Activated naive CD8-positive, alpha-beta T cell (primary cell): ENCODE measurements at regions not wholly inside any gene's neighbourhood (a gene's known extent, or its start where the extent isn't known, plus 50 kb on each side); places are given as distances from the start of the nearest gene placed in this dataset.

ENCODE experiments used
- H3K27ac Mint-ChIP-seq: one replicate; pipeline ENCODE4 v1.8.0; 2021; ENCODE audit warnings: mixed read lengths
- H3K27me3 Mint-ChIP-seq: one replicate; pipeline ENCODE4 v1.8.0; 2021; ENCODE audit warnings: mixed read lengths
- H3K36me3 Mint-ChIP-seq: one replicate; pipeline ENCODE4 v1.8.0; 2021; ENCODE audit warnings: mixed read lengths
- H3K4me1 Mint-ChIP-seq: one replicate; pipeline ENCODE4 v1.8.0; 2021; ENCODE audit warnings: low read depth, mixed read lengths
- H3K4me3 Mint-ChIP-seq: one replicate; pipeline ENCODE4 v1.8.0; 2021; ENCODE audit warnings: mild to moderate bottlenecking, mixed read lengths
- H3K9me3 Mint-ChIP-seq: one replicate; pipeline ENCODE4 v1.8.0; 2021; ENCODE audit warnings: low read depth, mixed read lengths

- Mint-ChIP-seq H3K4me1 (no peaks in the 10 kb centered on the region), H3K4me3 (no peak overlapping the region), H3K9me3 (no peaks in the 10 kb centered on the region), H3K36me3 (no peaks in the 10 kb centered on the region), H3K27ac (no peak overlapping the region), H3K27me3 (no peaks in the 10 kb centered on the region)
Measured at GRCh38 chr5:89721931-89722330, 687.6 kb downstream of the CETN3 start.

DNA sequence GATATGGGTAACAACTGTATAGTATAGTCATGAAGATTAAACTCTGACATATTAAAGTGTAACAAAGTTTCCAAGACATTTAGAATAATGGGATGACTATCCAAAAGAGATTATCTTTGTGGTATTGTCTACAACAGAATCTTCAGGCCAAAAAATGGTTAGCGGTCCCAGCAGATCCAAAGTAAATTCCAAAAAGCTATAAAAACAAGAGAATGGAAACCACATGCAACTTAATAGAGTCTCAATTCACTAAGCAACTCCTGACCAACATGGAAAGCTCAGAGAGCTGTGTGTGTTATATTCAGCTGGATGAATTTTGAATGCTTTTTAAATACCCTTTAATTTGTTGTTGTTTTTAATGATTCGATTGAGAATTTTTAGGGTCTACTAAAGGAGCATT lies 688.2 kb downstream of the CETN3 start:
- Mint-ChIP-seq H3K9me3 (no peaks in the 10 kb centered on the region), H3K36me3 (no peaks in the 10 kb centered on the region), H3K27me3 (no peaks in the 10 kb centered on the region), H3K4me1 (no peaks in the 10 kb centered on the region), H3K27ac (no peak overlapping the region), H3K4me3 (no peak overlapping the region)

DNA sequence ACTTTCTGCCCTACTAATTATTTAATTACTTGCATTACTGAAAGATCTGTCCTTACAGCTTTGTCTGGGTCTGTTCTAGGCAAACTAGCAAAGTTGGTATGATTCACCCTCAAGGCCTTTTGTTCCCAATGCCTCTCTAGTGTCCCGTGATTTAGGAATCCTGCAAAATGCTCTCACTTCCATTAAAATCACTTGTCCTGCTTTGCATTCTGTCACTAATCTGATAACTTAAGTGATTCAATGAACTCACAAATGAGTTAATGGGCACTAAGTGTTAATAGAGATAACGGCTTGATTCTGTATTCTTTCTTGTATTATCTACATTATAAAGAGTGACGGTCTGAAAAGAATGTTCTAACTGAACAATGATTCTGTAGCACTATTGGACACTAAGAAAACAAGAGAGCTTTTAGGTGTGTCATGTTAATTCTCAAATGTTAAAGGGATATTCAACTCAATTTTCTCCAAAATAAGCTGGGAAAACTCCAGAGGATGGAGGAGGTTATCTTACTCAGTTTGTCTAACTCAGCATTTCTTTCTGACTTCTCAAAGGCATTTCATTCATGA lies 697.3 kb downstream of the CETN3 start:
- peaks cover 2% of the 10 kb centered on the region for H3K27me3 Mint-ChIP-seq
- H3K4me1 Mint-ChIP-seq = no peaks in the 10 kb centered on the region
- H3K36me3 Mint-ChIP-seq = no peaks in the 10 kb centered on the region
- no peak overlapping the region for H3K4me3 Mint-ChIP-seq
- no peaks in the 10 kb centered on the region for H3K9me3 Mint-ChIP-seq
- no peak overlapping the region for H3K27ac Mint-ChIP-seq

DNA sequence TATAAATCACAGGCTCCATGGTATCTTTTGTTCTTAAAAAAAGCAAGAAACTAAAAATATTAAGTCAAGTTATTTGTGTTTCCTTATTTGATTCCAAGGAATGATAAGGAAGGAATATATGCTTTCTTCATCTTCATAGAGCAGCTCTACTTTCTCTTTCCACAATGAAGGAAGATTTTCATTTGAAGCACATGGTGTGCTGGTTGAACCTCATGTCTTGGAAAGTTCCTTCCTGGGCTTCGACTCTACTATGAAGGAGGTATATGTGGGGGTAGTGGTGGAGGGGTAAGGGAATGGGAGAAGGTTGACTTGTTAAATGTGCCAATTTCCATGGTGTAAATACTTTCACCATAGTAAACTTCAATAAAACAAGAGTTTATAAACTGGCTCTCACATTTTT lies 698.0 kb downstream of the CETN3 start:
- no peak overlapping the region for H3K27ac Mint-ChIP-seq
- no peaks in the 10 kb centered on the region for H3K9me3 Mint-ChIP-seq
- H3K36me3 Mint-ChIP-seq = no peaks in the 10 kb centered on the region
- H3K4me3 Mint-ChIP-seq = no peak overlapping the region
- H3K4me1 Mint-ChIP-seq = no peaks in the 10 kb centered on the region
- H3K27me3 Mint-ChIP-seq = peaks cover 2% of the 10 kb centered on the region

DNA sequence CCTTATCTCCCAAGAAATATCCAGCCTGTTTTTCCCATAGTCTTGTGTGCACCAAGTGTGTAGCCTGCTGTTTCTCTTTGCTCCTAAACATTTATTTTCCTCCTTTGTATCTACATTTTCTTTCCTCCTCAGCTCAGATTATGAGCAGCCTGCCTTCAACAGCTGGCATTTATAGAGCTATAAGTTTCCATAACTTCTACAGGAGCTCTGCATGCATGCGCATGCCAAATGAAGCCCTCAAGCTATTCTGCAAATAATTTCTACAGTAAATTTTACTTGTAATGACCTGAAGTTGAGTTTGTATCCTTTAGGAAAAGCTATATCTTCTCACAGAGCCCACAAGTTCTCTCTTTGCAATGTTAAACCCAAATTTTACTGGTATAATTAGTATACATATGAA lies 699.5 kb downstream of the CETN3 start:
- H3K4me3 Mint-ChIP-seq = no peak overlapping the region
- H3K9me3 Mint-ChIP-seq = no peaks in the 10 kb centered on the region
- H3K4me1 Mint-ChIP-seq = no peaks in the 10 kb centered on the region
- H3K36me3 Mint-ChIP-seq = no peaks in the 10 kb centered on the region
- H3K27ac Mint-ChIP-seq = no peak overlapping the region
- H3K27me3 Mint-ChIP-seq = peaks cover 2% of the 10 kb centered on the region

- Mint-ChIP-seq H3K36me3 (no peaks in the 10 kb centered on the region), H3K27ac (no peak overlapping the region), H3K4me1 (no peaks in the 10 kb centered on the region), H3K4me3 (no peak overlapping the region), H3K9me3 (no peaks in the 10 kb centered on the region), H3K27me3 (peaks cover 2% of the 10 kb centered on the region)
Measured at GRCh38 chr5:89707891-89708290, 701.7 kb downstream of the CETN3 start.

DNA sequence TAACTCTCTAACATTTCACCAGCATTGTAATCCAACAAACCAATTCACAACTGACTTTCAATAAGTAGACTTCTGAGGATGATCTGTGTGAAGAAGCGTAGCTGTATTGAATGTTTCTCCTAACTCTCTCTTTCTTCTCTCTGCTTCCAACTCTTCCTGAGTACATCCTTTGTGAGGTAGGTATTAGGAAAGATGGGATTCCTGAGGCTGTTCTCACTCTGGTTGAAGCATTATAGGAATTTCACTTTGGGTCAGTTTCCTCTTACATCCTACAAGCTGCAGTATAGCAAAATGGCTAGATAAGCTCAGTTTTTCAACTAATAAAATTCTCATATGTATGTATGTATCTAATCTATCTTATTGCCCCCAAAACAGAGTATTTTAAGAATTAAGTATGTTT lies 702.8 kb downstream of the CETN3 start:
- Mint-ChIP-seq H3K9me3 (no peaks in the 10 kb centered on the region), H3K36me3 (no peaks in the 10 kb centered on the region), H3K27ac (no peak overlapping the region)

GRCh38 chr5:89703817-89704216 lies 705.7 kb downstream of the CETN3 start:
- Mint-ChIP-seq H3K27me3 (no peaks in the 10 kb centered on the region), H3K9me3 (no peaks in the 10 kb centered on the region), H3K36me3 (no peaks in the 10 kb centered on the region), H3K27ac (no peak overlapping the region), H3K4me1 (no peaks in the 10 kb centered on the region), H3K4me3 (no peak overlapping the region)

More for the DNA sequence above, 702.8 kb downstream of the CETN3 start:
- Mint-ChIP-seq H3K4me1 (no peaks in the 10 kb centered on the region), H3K4me3 (no peak overlapping the region), H3K27me3 (no peaks in the 10 kb centered on the region)

DNA sequence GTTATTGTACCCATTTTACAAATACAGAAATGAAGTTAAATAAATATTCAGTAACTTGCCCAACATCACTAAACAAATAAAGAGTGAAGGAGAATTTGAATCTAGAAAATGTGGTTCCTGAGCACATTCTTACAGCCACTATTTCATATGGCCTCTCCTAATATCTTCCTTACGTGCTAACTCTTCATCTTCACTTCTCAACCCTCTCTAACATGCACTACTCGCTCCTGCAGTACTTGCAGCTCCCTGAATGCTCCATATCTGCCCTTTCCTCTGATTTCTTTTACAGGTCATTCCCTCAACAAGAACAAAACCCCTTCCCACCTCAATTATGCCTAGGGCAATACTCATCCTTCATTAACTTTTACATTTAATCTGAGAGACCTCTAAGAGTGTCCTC lies 711.5 kb downstream of the CETN3 start:
- Mint-ChIP-seq H3K27me3 (no peaks in the 10 kb centered on the region), H3K4me1 (no peaks in the 10 kb centered on the region), H3K9me3 (peaks cover 6% of the 10 kb centered on the region), H3K27ac (no peak overlapping the region), H3K36me3 (no peaks in the 10 kb centered on the region), H3K4me3 (no peak overlapping the region)

GRCh38 chr5:89697581-89697980 lies 712.0 kb downstream of the CETN3 start:
- no peaks in the 10 kb centered on the region for H3K36me3 Mint-ChIP-seq
- H3K27me3 Mint-ChIP-seq = no peaks in the 10 kb centered on the region
- H3K27ac Mint-ChIP-seq = no peak overlapping the region
- H3K4me1 Mint-ChIP-seq = no peaks in the 10 kb centered on the region
- H3K9me3 Mint-ChIP-seq = peaks cover 6% of the 10 kb centered on the region
- no peak overlapping the region for H3K4me3 Mint-ChIP-seq

DNA sequence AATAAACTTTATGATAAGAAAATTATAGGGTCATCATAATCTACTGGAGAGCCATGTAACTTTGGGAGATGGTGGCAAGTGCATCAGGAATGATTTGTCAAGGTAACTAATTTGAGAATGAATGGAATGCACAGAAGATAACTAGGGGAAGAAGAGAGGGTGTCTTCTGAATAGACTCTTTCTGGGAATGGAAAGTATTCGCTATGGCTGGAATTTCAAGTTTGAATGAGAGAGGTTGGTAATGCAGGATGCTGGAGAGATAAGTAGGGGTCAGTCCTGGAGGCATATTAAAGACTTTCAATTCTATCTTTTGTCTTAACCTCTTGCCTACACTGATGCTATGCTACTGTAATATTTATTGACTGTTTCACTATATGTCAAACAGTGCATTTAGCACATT lies 714.2 kb downstream of the CETN3 start:
- H3K36me3 Mint-ChIP-seq = no peaks in the 10 kb centered on the region
- H3K4me3 Mint-ChIP-seq = no peak overlapping the region
- H3K4me1 Mint-ChIP-seq = no peaks in the 10 kb centered on the region
- H3K9me3 Mint-ChIP-seq = peaks cover 6% of the 10 kb centered on the region
- no peak overlapping the region for H3K27ac Mint-ChIP-seq
- H3K27me3 Mint-ChIP-seq = no peaks in the 10 kb centered on the region

DNA sequence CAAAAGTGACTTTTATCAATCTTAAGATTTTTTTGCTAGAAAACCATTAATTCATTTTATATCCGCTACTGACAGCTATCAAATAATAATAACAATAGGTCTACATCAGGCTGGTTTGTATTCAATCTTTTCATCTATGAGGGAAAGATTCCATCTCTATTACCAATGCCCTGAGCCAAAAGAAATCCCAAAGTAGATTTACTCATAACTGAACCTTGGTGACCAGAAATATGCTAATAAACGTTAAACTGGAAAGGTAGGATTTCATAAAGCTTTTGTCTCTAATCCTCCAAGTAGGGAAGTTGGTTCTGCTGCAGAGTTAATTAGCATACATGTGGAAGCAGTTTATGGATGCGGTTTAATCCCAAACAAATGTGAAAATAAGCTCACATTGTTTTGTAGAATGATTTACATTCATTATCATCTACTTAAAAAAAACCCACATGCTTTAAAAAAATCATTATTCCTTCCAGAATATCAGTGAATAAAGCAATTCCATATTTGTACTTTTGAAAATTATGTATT lies 715.5 kb downstream of the CETN3 start:
- Mint-ChIP-seq H3K36me3 (no peaks in the 10 kb centered on the region), H3K27ac (no peak overlapping the region), H3K27me3 (no peaks in the 10 kb centered on the region), H3K9me3 (peaks cover 6% of the 10 kb centered on the region), H3K4me3 (no peak overlapping the region), H3K4me1 (no peaks in the 10 kb centered on the region)

DNA sequence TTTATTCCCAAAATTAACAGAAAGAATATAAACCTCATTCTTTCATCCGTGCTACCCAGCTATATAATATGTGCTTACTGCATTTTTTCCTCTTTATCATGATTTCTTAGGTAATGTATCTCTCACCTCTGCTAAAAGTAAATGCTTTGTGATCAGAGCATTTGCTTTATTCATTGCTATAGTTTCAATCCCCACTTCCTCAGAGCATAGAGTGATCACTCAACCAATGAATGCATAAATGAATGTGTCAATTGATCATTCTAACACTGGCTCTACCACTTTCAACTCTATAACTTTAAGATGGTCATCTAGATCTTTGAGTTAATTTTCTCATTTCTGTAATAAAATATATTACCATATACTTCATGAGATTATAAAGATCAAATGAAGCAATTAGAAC lies 719.2 kb downstream of the CETN3 start:
- H3K36me3 Mint-ChIP-seq = no peaks in the 10 kb centered on the region
- no peaks in the 10 kb centered on the region for H3K4me1 Mint-ChIP-seq
- no peak overlapping the region for H3K4me3 Mint-ChIP-seq
- no peak overlapping the region for H3K27ac Mint-ChIP-seq
- no peaks in the 10 kb centered on the region for H3K9me3 Mint-ChIP-seq
- H3K27me3 Mint-ChIP-seq = no peaks in the 10 kb centered on the region

GRCh38 chr5:89686081-89686765 lies 723.3 kb downstream of the CETN3 start:
- no peaks in the 10 kb centered on the region for H3K4me1 Mint-ChIP-seq
- peaks cover 10% of the 10 kb centered on the region for H3K9me3 Mint-ChIP-seq
- H3K4me3 Mint-ChIP-seq = no peak overlapping the region
- no peaks in the 10 kb centered on the region for H3K27me3 Mint-ChIP-seq
- H3K36me3 Mint-ChIP-seq = no peaks in the 10 kb centered on the region
- H3K27ac Mint-ChIP-seq = no peak overlapping the region

DNA sequence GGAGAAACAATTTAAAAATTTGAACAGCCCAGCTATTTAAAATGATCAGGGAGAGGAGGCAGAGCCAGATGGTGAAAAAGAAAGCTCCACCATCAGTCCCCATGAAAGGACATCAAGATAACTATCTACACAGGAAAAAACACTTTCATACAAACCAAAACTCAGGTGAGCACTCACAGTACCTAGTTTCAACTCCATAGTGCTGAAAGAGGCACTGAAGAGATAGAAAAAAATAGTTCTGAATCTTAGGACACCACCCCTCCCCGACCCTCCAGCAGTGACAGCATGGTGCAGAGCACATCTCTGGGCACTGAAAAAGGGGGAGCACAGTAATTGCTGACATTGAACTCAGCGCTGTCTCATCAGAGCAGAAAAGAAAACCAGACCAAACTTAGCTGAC lies 732.9 kb downstream of the CETN3 start:
- Mint-ChIP-seq H3K9me3 (no peaks in the 10 kb centered on the region), H3K4me1 (no peaks in the 10 kb centered on the region), H3K36me3 (no peaks in the 10 kb centered on the region), H3K27ac (no peak overlapping the region), H3K4me3 (no peak overlapping the region), H3K27me3 (peaks cover 2% of the 10 kb centered on the region)

- no peak overlapping the region for H3K4me3 Mint-ChIP-seq
- no peaks in the 10 kb centered on the region for H3K4me1 Mint-ChIP-seq
- no peaks in the 10 kb centered on the region for H3K36me3 Mint-ChIP-seq
- no peak overlapping the region for H3K27ac Mint-ChIP-seq
- peaks cover 2% of the 10 kb centered on the region for H3K27me3 Mint-ChIP-seq
- no peaks in the 10 kb centered on the region for H3K9me3 Mint-ChIP-seq
Measured at GRCh38 chr5:89673019-89673418, 736.5 kb downstream of the CETN3 start.
